Smooth muscle cell (in vitro differentiated cells): ENCODE measurements at regions not wholly inside any gene's neighbourhood (a gene's known extent, or its start where the extent isn't known, plus 50 kb on each side); places are given as distances from the start of the nearest gene placed in this dataset.

Experiments
- DNase-seq: peaks from one replicate; lab custom pipeline; 2025; ENCODE audit not compliant: unreplicated experiment; lab: John Stamatoyannopoulos, UW
- H2AFZ ChIP-seq: fragments of 200-600 bp; sonication (generic); 2 replicates; pipeline ENCODE4 v1.6.0; 2016; ENCODE audit warnings: antibody characterized with exemption, low read depth, mild to moderate bottlenecking
- H3F3A ChIP-seq: fragments of 200-600 bp; sonication (generic); 2 replicates; pipeline ENCODE4 v1.6.0; 2017; ENCODE audit warnings: antibody characterized with exemption, low read depth
- H3K27ac ChIP-seq: fragments of 200-600 bp; sonication (generic); 2 replicates; pipeline ENCODE4 v1.5.1; 2016; ENCODE audit warnings: low read depth, mild to moderate bottlenecking
- H3K27me3 ChIP-seq: fragments of 200-600 bp; sonication (generic); 2 replicates; pipeline ENCODE4 v1.6.1; 2016; ENCODE audit warnings: low read depth, mild to moderate bottlenecking
- H3K36me3 ChIP-seq: fragments of 200-600 bp; sonication (generic); 2 replicates; pipeline ENCODE4 v1.5.1; 2016; ENCODE audit warnings: low read depth
- H3K4me1 ChIP-seq: fragments of 200-600 bp; sonication (generic); 2 replicates; pipeline ENCODE4 v1.5.1; 2016; ENCODE audit warnings: low read depth
- H3K4me2 ChIP-seq: fragments of 200-600 bp; sonication (generic); 2 replicates; pipeline ENCODE4 v1.6.0; 2016; ENCODE audit warnings: mild to moderate bottlenecking
- H3K4me3 ChIP-seq: fragments of 200-600 bp; sonication (generic); 2 replicates; pipeline ENCODE4 v1.5.1; 2016; ENCODE audit warnings: mild to moderate bottlenecking
- H3K79me2 ChIP-seq: fragments of 200-600 bp; sonication (generic); 2 replicates; pipeline ENCODE4 v1.6.0; 2016; ENCODE audit warnings: low read depth, mild to moderate bottlenecking
- H3K9ac ChIP-seq: fragments of 200-600 bp; sonication (generic); 2 replicates; pipeline ENCODE4 v1.6.0; 2016; ENCODE audit warnings: low read depth
- H3K9me3 ChIP-seq: fragments of 200-600 bp; sonication (generic); replicated peaks from 2 replicates; pipeline ENCODE4 v1.5.1; 2016; ENCODE audit warnings: low read depth
- H4K20me1 ChIP-seq: fragments of 200-600 bp; sonication (generic); 2 replicates; pipeline ENCODE4 v1.6.0; 2016; ENCODE audit warnings: low read depth
- WGBS: methylation state at CpG from one replicate; pipeline ENCODE4 v1.1.7; 2016; ENCODE audit warnings: low lambda C conversion rate; 5-methylcytosine and 5-hydroxymethylcytosine counted together
- TF ChIP-seq, protein P1 (sequence below): fragments of 200-600 bp; sonication (generic); IDR thresholded peaks from 2 replicates; pipeline ENCODE4 v1.5.1; 2017; ENCODE audit warnings: borderline replicate concordance, mild to moderate bottlenecking, antibody characterized with exemption; ENCODE audit not compliant: insufficient read depth, poor library complexity, severe bottlenecking

DNA sequence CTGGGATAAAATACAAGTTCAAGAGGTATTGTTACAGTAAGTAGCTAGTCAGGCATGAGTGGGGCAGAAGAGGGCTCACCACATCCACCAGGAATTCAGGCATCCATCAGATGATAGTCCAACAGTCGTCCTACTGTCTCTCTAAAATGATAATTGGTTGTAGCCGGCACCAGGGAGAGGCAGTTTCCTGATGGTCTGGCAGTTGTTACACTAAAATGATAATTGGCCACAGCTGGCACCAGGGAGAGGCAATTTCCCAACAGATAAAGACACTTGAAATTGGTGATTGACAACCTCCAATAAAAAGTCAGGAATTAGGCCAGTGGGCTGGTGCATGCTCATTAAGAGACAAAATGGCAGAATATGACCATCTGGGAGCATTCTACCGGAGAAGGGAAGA lies 545.8 kb downstream of the AMY1C start:
- no peaks in the 10 kb centered on the region for H3K36me3 ChIP-seq
- TF ChIP-seq, protein P1, sequence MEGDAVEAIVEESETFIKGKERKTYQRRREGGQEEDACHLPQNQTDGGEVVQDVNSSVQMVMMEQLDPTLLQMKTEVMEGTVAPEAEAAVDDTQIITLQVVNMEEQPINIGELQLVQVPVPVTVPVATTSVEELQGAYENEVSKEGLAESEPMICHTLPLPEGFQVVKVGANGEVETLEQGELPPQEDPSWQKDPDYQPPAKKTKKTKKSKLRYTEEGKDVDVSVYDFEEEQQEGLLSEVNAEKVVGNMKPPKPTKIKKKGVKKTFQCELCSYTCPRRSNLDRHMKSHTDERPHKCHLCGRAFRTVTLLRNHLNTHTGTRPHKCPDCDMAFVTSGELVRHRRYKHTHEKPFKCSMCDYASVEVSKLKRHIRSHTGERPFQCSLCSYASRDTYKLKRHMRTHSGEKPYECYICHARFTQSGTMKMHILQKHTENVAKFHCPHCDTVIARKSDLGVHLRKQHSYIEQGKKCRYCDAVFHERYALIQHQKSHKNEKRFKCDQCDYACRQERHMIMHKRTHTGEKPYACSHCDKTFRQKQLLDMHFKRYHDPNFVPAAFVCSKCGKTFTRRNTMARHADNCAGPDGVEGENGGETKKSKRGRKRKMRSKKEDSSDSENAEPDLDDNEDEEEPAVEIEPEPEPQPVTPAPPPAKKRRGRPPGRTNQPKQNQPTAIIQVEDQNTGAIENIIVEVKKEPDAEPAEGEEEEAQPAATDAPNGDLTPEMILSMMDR, result no peak
- H4K20me1 ChIP-seq, result no peaks in the 10 kb centered on the region
- no peak overlapping the region for H3K27ac ChIP-seq
- no peaks in the 10 kb centered on the region for H3K27me3 ChIP-seq
- no peak overlapping the region for H2AFZ ChIP-seq
- H3K9me3 ChIP-seq, result no peaks in the 10 kb centered on the region
- no peaks in the 10 kb centered on the region for H3K79me2 ChIP-seq
- no peak overlapping the region for H3K4me2 ChIP-seq
- H3K9ac ChIP-seq, result no peak overlapping the region
- no peaks in the 10 kb centered on the region for H3F3A ChIP-seq
- no peaks in the 10 kb centered on the region for H3K4me1 ChIP-seq
- no peak overlapping the region for H3K4me3 ChIP-seq
- 47% methylated on average over 3 of the region's 3 CpGs for WGBS
- no peak for DNase-seq

DNA sequence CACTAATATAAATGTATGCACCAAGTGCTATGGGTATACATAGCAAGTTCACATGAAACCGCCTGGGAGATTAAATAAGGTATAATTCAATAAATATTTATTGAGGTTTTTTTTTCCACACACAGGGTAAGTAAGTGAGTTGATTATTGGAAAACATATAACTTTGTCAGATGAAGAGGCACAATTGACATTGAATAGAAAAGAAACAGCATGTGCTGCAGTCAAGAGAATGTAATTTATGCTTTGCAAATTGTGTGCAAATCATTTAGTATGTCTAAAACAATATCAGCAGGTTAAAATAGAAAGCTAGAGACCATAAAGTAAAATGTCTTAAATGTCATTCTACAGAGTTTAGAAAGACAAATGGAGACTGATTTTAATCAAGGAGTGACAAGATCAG lies 560.0 kb downstream of the AMY1C start:
- Histone ChIP-seq H3K9ac (no peak overlapping the region), H3K4me1 (no peaks in the 10 kb centered on the region), H4K20me1 (no peaks in the 10 kb centered on the region), H3K36me3 (no peaks in the 10 kb centered on the region), H3K9me3 (no peaks in the 10 kb centered on the region), H3F3A (no peaks in the 10 kb centered on the region), H3K27ac (no peak overlapping the region), H3K4me3 (no peak overlapping the region), H2AFZ (no peak overlapping the region), H3K27me3 (no peaks in the 10 kb centered on the region), H3K79me2 (no peaks in the 10 kb centered on the region), H3K4me2 (no peak overlapping the region)
- TF ChIP-seq, protein P1, result no peak
- WGBS, result 93% methylated on average over 1 of the region's 1 CpG
- no peak for DNase-seq

- Histone ChIP-seq H3K4me2 (no peak overlapping the region), H3F3A (no peaks in the 10 kb centered on the region), H3K36me3 (no peaks in the 10 kb centered on the region), H3K27ac (no peak overlapping the region), H3K9me3 (no peaks in the 10 kb centered on the region), H3K9ac (no peak overlapping the region), H3K79me2 (no peaks in the 10 kb centered on the region), H4K20me1 (no peaks in the 10 kb centered on the region), H3K4me3 (no peak overlapping the region), H2AFZ (no peak overlapping the region), H3K4me1 (no peaks in the 10 kb centered on the region), H3K27me3 (no peaks in the 10 kb centered on the region)
- TF ChIP-seq, protein P1, result no peak
- no peak for DNase-seq
- 94% methylated on average over 2 of the region's 2 CpGs for WGBS
Observed at GRCh38 chr1:104315823-104316222, 566.1 kb downstream of the AMY1C start.

- no peak for DNase-seq
- Histone ChIP-seq H3K27me3 (no peaks in the 10 kb centered on the region), H3K4me1 (no peaks in the 10 kb centered on the region), H3K36me3 (no peaks in the 10 kb centered on the region), H2AFZ (no peak overlapping the region), H3K79me2 (no peaks in the 10 kb centered on the region), H3F3A (no peaks in the 10 kb centered on the region), H3K4me2 (no peak overlapping the region), H3K4me3 (no peak overlapping the region), H3K9me3 (no peaks in the 10 kb centered on the region), H3K27ac (no peak overlapping the region), H3K9ac (no peak overlapping the region), H4K20me1 (no peaks in the 10 kb centered on the region)
- TF ChIP-seq, protein P1, result no peak
- WGBS, result 91% methylated on average over 2 of the region's 2 CpGs
Observed at GRCh38 chr1:104322131-104322530, 572.4 kb downstream of the AMY1C start.
